ENCODE measurements at regions not wholly inside any gene's neighbourhood (a gene's known extent, or its start where the extent isn't known, plus 50 kb on each side); places are given as distances from the start of the nearest gene placed in this dataset.

- Histone ChIP-seq H3K27me3 (ENCODE audit: insufficient read depth, low read length) (no peaks in the 10 kb centered on the region), H2BK12ac (ENCODE audit: low read length) (no peak overlapping the region)
Observed at GRCh38 chr5:166031926-166032325, 2259.5 kb upstream of the WWC1 start.

GRCh38 chr5:166032601-166033000, 2258.8 kb upstream of the WWC1 start:
- H3K23ac ChIP-seq (ENCODE audit: low read length) = no peak overlapping the region
- no peaks in the 10 kb centered on the region for H3K9me3 ChIP-seq (ENCODE audit: insufficient read depth, low read depth, low read length)
- H2AFZ ChIP-seq (ENCODE audit: insufficient read depth, low read length, poor library complexity) = no peak overlapping the region
- H3K79me1 ChIP-seq (ENCODE audit: low read length) = no peaks in the 10 kb centered on the region
- H3K4me2 ChIP-seq (ENCODE audit: low read length) = no peak overlapping the region
- H2BK120ac ChIP-seq (ENCODE audit: insufficient read depth, low read length, poor library complexity) = no peak overlapping the region
- no peak overlapping the region for H2BK12ac ChIP-seq (ENCODE audit: low read length)
- H3K4ac ChIP-seq (ENCODE audit: low read depth, low read length) = no peak overlapping the region
- H2BK5ac ChIP-seq (ENCODE audit: low read depth, low read length, poor library complexity) = no peak overlapping the region
- peak in 1 of 2 donors; percentile 9 for DNase-seq
- peak overlapping the region; percentile 26 for H3K27ac ChIP-seq (ENCODE audit: low read depth, low read length)
- H3K9ac ChIP-seq (ENCODE audit: low read length) = no peak overlapping the region
- no peaks in the 10 kb centered on the region for H3K4me1 ChIP-seq (ENCODE audit: control insufficient read depth in 1 of 2, insufficient read depth in 2 of 2, low read length in 2 of 2)
- H3K79me2 ChIP-seq (ENCODE audit: control insufficient read depth, insufficient read depth, low read length, poor library complexity) = no peaks in the 10 kb centered on the region
- H2AK5ac ChIP-seq (ENCODE audit: low read length) = no peak overlapping the region
- H3K4me3 ChIP-seq (ENCODE audit: low read depth, low read length) = no peak overlapping the region
- no peak overlapping the region for H4K91ac ChIP-seq (ENCODE audit: low read depth, low read length)
- H3K27me3 ChIP-seq (ENCODE audit: insufficient read depth, low read length) = no peaks in the 10 kb centered on the region
- no CpG with 5 or more reads among the region's 1 CpG for WGBS (ENCODE audit: extremely low coverage, insufficient coverage, insufficient read length)
- no peaks in the 10 kb centered on the region for H3K36me3 ChIP-seq (ENCODE audit: control insufficient read depth in 1 of 2, insufficient read depth in 2 of 2, low read length in 2 of 2)
- H4K8ac ChIP-seq (ENCODE audit: low read depth, low read length) = no peak overlapping the region
- no peak overlapping the region for H4K12ac ChIP-seq (ENCODE audit: low read depth, low read length)
- no peak overlapping the region for H3K18ac ChIP-seq (ENCODE audit: low read length)
- no peak overlapping the region for H3K14ac ChIP-seq (ENCODE audit: low read length)

More at GRCh38 chr5:166031926-166032325, 2259.5 kb upstream of the WWC1 start:
- H2BK5ac ChIP-seq (ENCODE audit: low read depth, low read length, poor library complexity) = no peak overlapping the region
- H3K79me2 ChIP-seq (ENCODE audit: control insufficient read depth, insufficient read depth, low read length, poor library complexity) = no peaks in the 10 kb centered on the region
- H4K8ac ChIP-seq (ENCODE audit: low read depth, low read length) = no peak overlapping the region
- WGBS (ENCODE audit: extremely low coverage, insufficient coverage, insufficient read length) = no CpG with 5 or more reads among the region's 2 CpGs
- no peak overlapping the region for H2AFZ ChIP-seq (ENCODE audit: insufficient read depth, low read length, poor library complexity)
- H3K4me2 ChIP-seq (ENCODE audit: low read length) = no peak overlapping the region
- no peak overlapping the region for H2AK5ac ChIP-seq (ENCODE audit: low read length)
- no peak overlapping the region for H3K9ac ChIP-seq (ENCODE audit: low read length)
- H3K4me1 ChIP-seq (ENCODE audit: control insufficient read depth in 1 of 2, insufficient read depth in 2 of 2, low read length in 2 of 2) = no peaks in the 10 kb centered on the region
- H3K23ac ChIP-seq (ENCODE audit: low read length) = no peak overlapping the region
- peak; percentile 62 to 88 for DNase-seq
- H3K4ac ChIP-seq (ENCODE audit: low read depth, low read length) = no peak overlapping the region
- no peaks in the 10 kb centered on the region for H3K79me1 ChIP-seq (ENCODE audit: low read length)
- no peak overlapping the region for H3K14ac ChIP-seq (ENCODE audit: low read length)
- H3K18ac ChIP-seq (ENCODE audit: low read length) = no peak overlapping the region
- no peak overlapping the region for H3K4me3 ChIP-seq (ENCODE audit: low read depth, low read length)
- no peak overlapping the region for H4K12ac ChIP-seq (ENCODE audit: low read depth, low read length)
- H4K91ac ChIP-seq (ENCODE audit: low read depth, low read length) = no peak overlapping the region
- H2BK120ac ChIP-seq (ENCODE audit: insufficient read depth, low read length, poor library complexity) = no peak overlapping the region
- peak overlapping the region; percentile 26 for H3K27ac ChIP-seq (ENCODE audit: low read depth, low read length)
- no peaks in the 10 kb centered on the region for H3K36me3 ChIP-seq (ENCODE audit: control insufficient read depth in 1 of 2, insufficient read depth in 2 of 2, low read length in 2 of 2)
- H3K9me3 ChIP-seq (ENCODE audit: insufficient read depth, low read depth, low read length) = no peaks in the 10 kb centered on the region

GRCh38 chr5:166045961-166046360, 2245.5 kb upstream of the WWC1 start:
- no peak overlapping the region for H2BK12ac ChIP-seq (ENCODE audit: low read length)
- no peak overlapping the region for H3K14ac ChIP-seq (ENCODE audit: low read length)
- no peaks in the 10 kb centered on the region for H3K4me1 ChIP-seq (ENCODE audit: control insufficient read depth in 1 of 2, insufficient read depth in 2 of 2, low read length in 2 of 2)
- no peaks in the 10 kb centered on the region for H3K27me3 ChIP-seq (ENCODE audit: insufficient read depth, low read length)
- no peak overlapping the region for H3K4me2 ChIP-seq (ENCODE audit: low read length)
- no peak overlapping the region for H2BK5ac ChIP-seq (ENCODE audit: low read depth, low read length, poor library complexity)
- H3K36me3 ChIP-seq (ENCODE audit: control insufficient read depth in 1 of 2, insufficient read depth in 2 of 2, low read length in 2 of 2) = no peaks in the 10 kb centered on the region
- no peak overlapping the region for H2BK120ac ChIP-seq (ENCODE audit: insufficient read depth, low read length, poor library complexity)
- H4K12ac ChIP-seq (ENCODE audit: low read depth, low read length) = no peak overlapping the region
- no peak overlapping the region for H4K91ac ChIP-seq (ENCODE audit: low read depth, low read length)
- H3K27ac ChIP-seq (ENCODE audit: low read depth, low read length) = no peak overlapping the region
- H3K79me1 ChIP-seq (ENCODE audit: low read length) = no peaks in the 10 kb centered on the region
- no peaks in the 10 kb centered on the region for H3K9me3 ChIP-seq (ENCODE audit: insufficient read depth, low read depth, low read length)
- no peaks in the 10 kb centered on the region for H3K79me2 ChIP-seq (ENCODE audit: control insufficient read depth, insufficient read depth, low read length, poor library complexity)
- no peak overlapping the region for H4K8ac ChIP-seq (ENCODE audit: low read depth, low read length)
- H2AFZ ChIP-seq (ENCODE audit: insufficient read depth, low read length, poor library complexity) = no peak overlapping the region
- no peak for DNase-seq
- no CpG with 5 or more reads among the region's 2 CpGs for WGBS (ENCODE audit: extremely low coverage, insufficient coverage, insufficient read length)
- no peak overlapping the region for H3K4me3 ChIP-seq (ENCODE audit: low read depth, low read length)
- H3K18ac ChIP-seq (ENCODE audit: low read length) = no peak overlapping the region
- H3K23ac ChIP-seq (ENCODE audit: low read length) = no peak overlapping the region
- no peak overlapping the region for H3K9ac ChIP-seq (ENCODE audit: low read length)
- no peak overlapping the region for H3K4ac ChIP-seq (ENCODE audit: low read depth, low read length)
- H2AK5ac ChIP-seq (ENCODE audit: low read length) = no peak overlapping the region

GRCh38 chr5:166046956-166047355, 2244.5 kb upstream of the WWC1 start:
- Histone ChIP-seq H4K8ac (ENCODE audit: low read depth, low read length) (no peak overlapping the region), H3K27ac (ENCODE audit: low read depth, low read length) (no peak overlapping the region), H3K23ac (ENCODE audit: low read length) (no peak overlapping the region), H3K9ac (ENCODE audit: low read length) (no peak overlapping the region), H3K79me2 (ENCODE audit: control insufficient read depth, insufficient read depth, low read length, poor library complexity) (no peaks in the 10 kb centered on the region), H4K12ac (ENCODE audit: low read depth, low read length) (no peak overlapping the region), H4K91ac (ENCODE audit: low read depth, low read length) (no peak overlapping the region), H2BK120ac (ENCODE audit: insufficient read depth, low read length, poor library complexity) (no peak overlapping the region), H3K4me1 (ENCODE audit: control insufficient read depth in 1 of 2, insufficient read depth in 2 of 2, low read length in 2 of 2) (no peaks in the 10 kb centered on the region), H2BK12ac (ENCODE audit: low read length) (no peak overlapping the region), H3K4me3 (ENCODE audit: low read depth, low read length) (no peak overlapping the region), H2AK5ac (ENCODE audit: low read length) (no peak overlapping the region), H2AFZ (ENCODE audit: insufficient read depth, low read length, poor library complexity) (no peak overlapping the region), H3K4ac (ENCODE audit: low read depth, low read length) (no peak overlapping the region), H3K9me3 (ENCODE audit: insufficient read depth, low read depth, low read length) (no peaks in the 10 kb centered on the region), H3K18ac (ENCODE audit: low read length) (no peak overlapping the region), H3K79me1 (ENCODE audit: low read length) (no peaks in the 10 kb centered on the region), H3K4me2 (ENCODE audit: low read length) (no peak overlapping the region), H2BK5ac (ENCODE audit: low read depth, low read length, poor library complexity) (no peak overlapping the region), H3K27me3 (ENCODE audit: insufficient read depth, low read length) (no peaks in the 10 kb centered on the region), H3K14ac (ENCODE audit: low read length) (no peak overlapping the region), H3K36me3 (ENCODE audit: control insufficient read depth in 1 of 2, insufficient read depth in 2 of 2, low read length in 2 of 2) (no peaks in the 10 kb centered on the region)
- no peak for DNase-seq
- no CpG with 5 or more reads among the region's 1 CpG for WGBS (ENCODE audit: extremely low coverage, insufficient coverage, insufficient read length)

Measured in trophoblast cell (in vitro differentiated cells and primary cell).